ENCODE measurements at regions not wholly inside any gene's neighbourhood (a gene's known extent, or its start where the extent isn't known, plus 50 kb on each side); places are given as distances from the start of the nearest gene placed in this dataset.

DNA sequence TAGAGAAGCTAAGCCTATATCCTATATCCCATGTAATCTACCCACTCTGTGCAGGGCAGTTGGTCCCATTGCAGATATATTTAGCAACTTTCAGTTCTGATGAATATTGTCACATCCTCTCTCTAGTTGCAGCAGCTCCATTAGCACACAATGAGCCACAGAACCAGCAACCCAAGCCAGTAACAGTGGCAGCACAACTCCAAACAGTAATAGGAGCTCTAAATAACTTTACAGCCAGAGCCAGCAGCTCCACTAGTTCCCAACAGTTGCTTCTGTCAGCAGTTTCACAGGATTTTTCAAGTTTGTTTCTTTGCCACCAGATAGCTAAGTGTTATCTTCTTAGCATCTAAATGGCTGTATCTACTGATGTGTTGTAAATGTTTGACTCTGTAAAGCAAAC is 490.8 kb downstream of the HTR1B start:
- TF ChIP-seq POLR2A (IDR thresholded peaks at IDR 0.05) (no peak), POLR2AphosphoS5 (IDR thresholded peaks at IDR 0.05) (no peak), EP300 (IDR thresholded peaks at IDR 0.05) (no peak)
- TF ChIP-seq, protein P1, sequence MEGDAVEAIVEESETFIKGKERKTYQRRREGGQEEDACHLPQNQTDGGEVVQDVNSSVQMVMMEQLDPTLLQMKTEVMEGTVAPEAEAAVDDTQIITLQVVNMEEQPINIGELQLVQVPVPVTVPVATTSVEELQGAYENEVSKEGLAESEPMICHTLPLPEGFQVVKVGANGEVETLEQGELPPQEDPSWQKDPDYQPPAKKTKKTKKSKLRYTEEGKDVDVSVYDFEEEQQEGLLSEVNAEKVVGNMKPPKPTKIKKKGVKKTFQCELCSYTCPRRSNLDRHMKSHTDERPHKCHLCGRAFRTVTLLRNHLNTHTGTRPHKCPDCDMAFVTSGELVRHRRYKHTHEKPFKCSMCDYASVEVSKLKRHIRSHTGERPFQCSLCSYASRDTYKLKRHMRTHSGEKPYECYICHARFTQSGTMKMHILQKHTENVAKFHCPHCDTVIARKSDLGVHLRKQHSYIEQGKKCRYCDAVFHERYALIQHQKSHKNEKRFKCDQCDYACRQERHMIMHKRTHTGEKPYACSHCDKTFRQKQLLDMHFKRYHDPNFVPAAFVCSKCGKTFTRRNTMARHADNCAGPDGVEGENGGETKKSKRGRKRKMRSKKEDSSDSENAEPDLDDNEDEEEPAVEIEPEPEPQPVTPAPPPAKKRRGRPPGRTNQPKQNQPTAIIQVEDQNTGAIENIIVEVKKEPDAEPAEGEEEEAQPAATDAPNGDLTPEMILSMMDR (IDR thresholded peaks at IDR 0.05): no peak
